ENCODE measurements at regions not wholly inside any gene's neighbourhood (a gene's known extent, or its start where the extent isn't known, plus 50 kb on each side); places are given as distances from the start of the nearest gene placed in this dataset.

DNA sequence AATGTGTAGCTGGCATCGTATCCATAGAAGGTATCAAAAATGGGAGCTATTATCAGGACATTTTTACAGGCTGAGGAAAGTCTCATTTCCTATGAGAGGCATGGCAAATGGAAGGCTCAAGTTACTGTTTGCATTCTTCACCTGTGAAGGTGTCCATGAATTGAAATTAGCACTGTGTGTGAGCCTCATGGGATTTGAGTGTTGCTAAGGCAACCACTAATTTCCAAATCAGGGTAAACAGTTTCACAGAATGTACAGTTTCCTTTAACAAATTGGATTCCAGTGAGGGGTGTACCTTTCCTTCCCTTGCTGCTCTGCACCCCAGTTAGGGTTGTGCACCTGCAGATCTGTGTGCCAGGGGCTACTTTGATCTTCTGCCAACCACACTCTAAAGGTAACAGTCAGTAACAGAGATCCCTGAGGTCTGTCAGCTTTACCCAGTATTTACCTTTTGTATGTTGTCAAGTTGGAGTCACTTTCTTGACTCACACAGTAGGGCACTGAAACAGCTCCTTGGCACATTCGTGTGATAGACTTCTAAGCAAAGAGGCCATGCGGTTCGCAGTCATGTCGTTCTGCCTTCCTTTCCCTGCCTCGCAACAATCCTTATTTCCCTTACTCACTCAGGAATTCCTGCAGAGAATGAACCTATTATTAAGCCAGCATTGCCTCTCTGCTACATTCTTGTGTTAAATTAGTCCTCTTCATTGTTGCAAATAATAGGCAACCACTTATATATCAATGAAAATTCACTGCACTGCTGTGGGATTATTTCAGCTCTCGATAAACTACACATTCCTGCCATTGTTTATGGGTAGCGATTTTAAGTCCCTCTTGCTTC is 129.8 kb upstream of the GBE1 start:
- no peaks in the 10 kb centered on the region for H3K36me3 ChIP-seq (ENCODE audit: control insufficient read depth, insufficient read depth, low read length)
- CTCF ChIA-PET: interaction anchor here (1.6 kb wide), 1 partner anchor 18 kb away, joined by 7 read pairs; no protein-coding TSS in a partner anchor
- no peaks in the 10 kb centered on the region for H3K27me3 ChIP-seq (ENCODE audit: control insufficient read depth, insufficient read depth, low read length)
- no peak for DNase-seq (ENCODE audit: low read depth)
- POLR2A ChIA-PET: no interaction called here
- TF ChIP-seq, protein P1, sequence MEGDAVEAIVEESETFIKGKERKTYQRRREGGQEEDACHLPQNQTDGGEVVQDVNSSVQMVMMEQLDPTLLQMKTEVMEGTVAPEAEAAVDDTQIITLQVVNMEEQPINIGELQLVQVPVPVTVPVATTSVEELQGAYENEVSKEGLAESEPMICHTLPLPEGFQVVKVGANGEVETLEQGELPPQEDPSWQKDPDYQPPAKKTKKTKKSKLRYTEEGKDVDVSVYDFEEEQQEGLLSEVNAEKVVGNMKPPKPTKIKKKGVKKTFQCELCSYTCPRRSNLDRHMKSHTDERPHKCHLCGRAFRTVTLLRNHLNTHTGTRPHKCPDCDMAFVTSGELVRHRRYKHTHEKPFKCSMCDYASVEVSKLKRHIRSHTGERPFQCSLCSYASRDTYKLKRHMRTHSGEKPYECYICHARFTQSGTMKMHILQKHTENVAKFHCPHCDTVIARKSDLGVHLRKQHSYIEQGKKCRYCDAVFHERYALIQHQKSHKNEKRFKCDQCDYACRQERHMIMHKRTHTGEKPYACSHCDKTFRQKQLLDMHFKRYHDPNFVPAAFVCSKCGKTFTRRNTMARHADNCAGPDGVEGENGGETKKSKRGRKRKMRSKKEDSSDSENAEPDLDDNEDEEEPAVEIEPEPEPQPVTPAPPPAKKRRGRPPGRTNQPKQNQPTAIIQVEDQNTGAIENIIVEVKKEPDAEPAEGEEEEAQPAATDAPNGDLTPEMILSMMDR (IDR thresholded peaks at IDR 0.05; ENCODE audit: insufficient read depth, low read depth, low read length): no peak
- no peak overlapping the region for H3K4me3 ChIP-seq (ENCODE audit: low read depth, low read length)

GRCh38 chr3:81888914-81889557 is 127.6 kb upstream of the GBE1 start:
- Histone ChIP-seq H3K36me3 (ENCODE audit: control insufficient read depth, insufficient read depth, low read length) (no peaks in the 10 kb centered on the region), H3K4me3 (ENCODE audit: low read depth, low read length) (no peak overlapping the region), H3K27me3 (ENCODE audit: control insufficient read depth, insufficient read depth, low read length) (no peaks in the 10 kb centered on the region)
- ChIA-PET POLR2A (no interaction called here), CTCF (interaction anchor here (1.0 kb wide), 1 partner anchor 21 kb away, joined by 3 read pairs; no protein-coding TSS in a partner anchor)
- DNase-seq (ENCODE audit: low read depth): no peak
- TF ChIP-seq, protein P1 (IDR thresholded peaks at IDR 0.05; ENCODE audit: insufficient read depth, low read depth, low read length): no peak

GRCh38 chr3:81887448-81887847 is 126.0 kb upstream of the GBE1 start:
- Histone ChIP-seq H3K27me3 (ENCODE audit: control insufficient read depth, insufficient read depth, low read length) (no peaks in the 10 kb centered on the region), H3K4me3 (ENCODE audit: low read depth, low read length) (no peak overlapping the region), H3K36me3 (ENCODE audit: control insufficient read depth, insufficient read depth, low read length) (no peaks in the 10 kb centered on the region)
- POLR2A ChIA-PET: no interaction called here
- no peak for DNase-seq (ENCODE audit: low read depth)
- TF ChIP-seq, protein P1 (IDR thresholded peaks at IDR 0.05; ENCODE audit: insufficient read depth, low read depth, low read length): no peak
- CTCF ChIA-PET: no interaction called here

DNA sequence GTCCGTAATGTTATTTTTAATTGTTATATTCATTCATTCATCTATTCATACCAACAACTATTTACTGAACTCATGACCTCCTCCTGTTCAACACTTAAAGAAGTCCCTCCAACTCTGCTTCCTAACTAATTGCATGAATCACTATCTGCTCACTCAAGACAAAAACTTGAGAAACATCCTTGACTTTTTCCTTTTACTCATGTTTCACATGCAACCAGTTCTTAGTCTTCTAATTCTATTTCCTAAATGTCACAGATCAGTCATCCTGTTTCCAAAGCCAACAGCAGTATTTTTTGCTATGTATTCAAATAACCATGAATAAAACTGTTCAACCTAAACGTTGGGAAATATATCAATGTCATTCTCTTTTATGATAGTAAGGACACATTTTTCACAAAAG is 124.6 kb upstream of the GBE1 start:
- TF ChIP-seq, protein P1 (IDR thresholded peaks at IDR 0.05; ENCODE audit: insufficient read depth, low read depth, low read length): no peak
- Histone ChIP-seq H3K4me3 (ENCODE audit: low read depth, low read length) (no peak overlapping the region), H3K36me3 (ENCODE audit: control insufficient read depth, insufficient read depth, low read length) (no peaks in the 10 kb centered on the region), H3K27me3 (ENCODE audit: control insufficient read depth, insufficient read depth, low read length) (no peaks in the 10 kb centered on the region)
- POLR2A ChIA-PET: no interaction called here
- DNase-seq (ENCODE audit: low read depth): no peak
- CTCF ChIA-PET: interaction anchor here (1.1 kb wide), 1 partner anchor 15 kb away, joined by 3 read pairs; no protein-coding TSS in a partner anchor

DNA sequence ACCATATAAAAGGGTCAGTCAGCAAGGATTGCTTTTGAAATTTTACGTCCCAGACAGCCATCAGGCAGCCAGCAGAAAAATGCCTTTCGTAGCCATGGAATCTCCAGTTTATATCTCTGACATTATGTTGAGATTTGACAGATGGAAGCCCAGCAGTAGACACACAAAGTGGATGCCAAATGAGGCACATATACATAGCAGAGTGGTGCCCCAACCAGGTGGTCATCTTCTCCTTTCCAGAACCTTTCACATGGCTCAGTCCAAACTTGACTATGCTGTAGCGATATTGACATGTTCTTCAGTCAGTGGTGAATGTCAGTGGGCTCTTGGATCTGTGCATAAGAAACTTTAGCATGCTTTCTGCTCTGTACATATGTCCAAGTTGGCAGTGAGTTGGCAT is 123.3 kb upstream of the GBE1 start:
- no peaks in the 10 kb centered on the region for H3K27me3 ChIP-seq (ENCODE audit: control insufficient read depth, insufficient read depth, low read length)
- CTCF ChIA-PET: no interaction called here
- no peak for DNase-seq (ENCODE audit: low read depth)
- TF ChIP-seq, protein P1 (IDR thresholded peaks at IDR 0.05; ENCODE audit: insufficient read depth, low read depth, low read length): no peak
- no peak overlapping the region for H3K4me3 ChIP-seq (ENCODE audit: low read depth, low read length)
- no peaks in the 10 kb centered on the region for H3K36me3 ChIP-seq (ENCODE audit: control insufficient read depth, insufficient read depth, low read length)
- POLR2A ChIA-PET: no interaction called here
